Frontal cortex (tissue), 3 donors: ENCODE measurements at regions not wholly inside any gene's neighbourhood (a gene's known extent, or its start where the extent isn't known, plus 50 kb on each side); places are given as distances from the start of the nearest gene placed in this dataset.

Experiments used
- DNase-seq, 2 donors: peaks; one replicate each; pipeline ENCODE4 v3.0.0; 2012; ENCODE audit warnings: low spot score in 2 of 2
- FAIRE-seq: peaks from 2 replicates; lab custom pipeline; 2012; peaks lifted over from hg19 to GRCh38; lab: Jason Lieb, UNC
- donor health status: control.
- donor health status: control.
- donor health status: control.

DNA sequence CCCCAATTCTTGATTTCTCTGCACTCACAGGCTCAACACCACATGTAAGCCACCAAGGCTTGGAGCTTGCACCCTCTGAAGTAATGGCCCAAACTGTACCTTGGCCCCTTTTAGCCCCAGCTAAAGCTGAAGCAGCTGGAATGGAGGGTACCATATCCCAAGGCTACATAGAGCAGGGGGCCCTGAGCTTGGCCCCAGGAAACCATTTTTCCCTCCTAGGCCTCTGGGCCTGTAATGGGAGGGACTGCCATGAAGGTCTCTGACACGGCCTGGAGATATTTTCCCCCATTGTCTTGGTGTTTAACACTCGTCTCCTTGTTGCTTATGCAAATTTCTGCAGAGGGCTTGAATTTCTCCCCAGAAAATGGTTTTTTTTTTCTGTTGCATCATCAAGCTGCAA is 69.7 kb downstream of the SKA1 start:
- FAIRE-seq (no peak), DNase-seq (no peak)

DNA sequence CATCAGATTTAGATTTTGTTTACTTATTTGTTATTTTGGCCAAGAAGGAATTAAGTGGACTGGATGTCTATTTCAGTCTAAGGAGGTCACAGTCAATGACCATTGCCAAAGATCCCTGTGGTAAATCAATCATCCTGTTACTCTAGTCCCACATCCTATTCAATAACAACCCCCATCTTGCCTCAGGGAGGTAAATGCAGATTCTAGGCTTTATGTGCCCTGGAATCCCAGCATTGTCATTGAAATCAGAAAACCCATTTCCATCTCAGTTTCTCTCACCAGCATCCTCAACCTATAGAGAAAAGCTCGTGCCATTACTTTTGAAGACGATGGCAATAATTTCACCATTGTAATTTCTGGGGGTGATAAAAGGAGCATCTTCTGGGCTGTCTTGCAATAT is 71.8 kb downstream of the SKA1 start:
- no peak for DNase-seq
- FAIRE-seq: no peak

DNA sequence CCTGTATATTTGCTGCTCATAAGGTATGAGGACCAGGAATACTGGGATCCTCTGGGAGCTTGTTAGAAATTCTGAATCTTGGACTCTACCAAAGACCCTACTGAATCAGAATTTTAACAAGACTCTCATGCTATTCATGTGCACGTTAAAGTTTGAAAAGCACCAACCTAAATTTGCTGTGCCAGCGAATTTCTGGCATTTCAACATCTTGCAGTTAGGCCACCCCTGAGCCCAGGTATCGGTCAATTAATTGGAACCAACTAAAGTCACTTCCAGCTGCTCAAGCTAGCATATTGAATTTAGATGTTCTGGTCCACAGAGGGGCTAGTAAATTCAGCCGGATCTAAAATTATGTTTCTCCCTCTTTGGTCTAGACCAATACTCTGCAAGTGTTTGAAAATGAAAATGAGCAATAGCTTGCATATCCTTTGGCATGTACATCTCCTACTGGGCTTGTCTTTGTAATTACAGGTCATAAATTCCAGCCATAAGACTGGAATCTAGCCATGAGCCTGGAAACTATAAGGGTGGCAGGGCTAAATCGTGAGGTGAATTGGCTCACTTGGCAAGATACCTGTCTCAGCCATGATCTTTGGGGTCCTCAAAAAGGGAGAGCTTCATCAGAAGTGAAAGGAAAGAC is 72.4 kb downstream of the SKA1 start:
- no peak for FAIRE-seq
- DNase-seq: no peak

DNA sequence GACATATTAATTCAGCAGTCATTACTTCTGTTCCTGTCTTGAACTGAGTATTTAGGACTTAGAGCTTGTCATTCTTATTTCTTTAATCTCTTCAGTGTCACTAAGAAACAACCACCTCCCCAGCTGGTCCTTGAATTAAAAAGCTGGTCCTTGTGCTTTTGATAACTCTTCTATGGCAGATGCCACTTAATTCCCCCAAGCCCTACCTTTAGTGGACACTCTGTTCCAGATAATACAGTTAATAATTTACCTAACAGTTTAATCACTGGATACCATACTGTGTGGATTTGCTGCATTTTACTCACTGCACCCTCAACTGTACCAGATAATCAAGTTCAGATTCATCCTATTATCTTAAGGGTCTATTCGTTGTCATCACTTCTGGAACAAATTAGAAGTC is 73.1 kb downstream of the SKA1 start:
- no peak for FAIRE-seq

DNA sequence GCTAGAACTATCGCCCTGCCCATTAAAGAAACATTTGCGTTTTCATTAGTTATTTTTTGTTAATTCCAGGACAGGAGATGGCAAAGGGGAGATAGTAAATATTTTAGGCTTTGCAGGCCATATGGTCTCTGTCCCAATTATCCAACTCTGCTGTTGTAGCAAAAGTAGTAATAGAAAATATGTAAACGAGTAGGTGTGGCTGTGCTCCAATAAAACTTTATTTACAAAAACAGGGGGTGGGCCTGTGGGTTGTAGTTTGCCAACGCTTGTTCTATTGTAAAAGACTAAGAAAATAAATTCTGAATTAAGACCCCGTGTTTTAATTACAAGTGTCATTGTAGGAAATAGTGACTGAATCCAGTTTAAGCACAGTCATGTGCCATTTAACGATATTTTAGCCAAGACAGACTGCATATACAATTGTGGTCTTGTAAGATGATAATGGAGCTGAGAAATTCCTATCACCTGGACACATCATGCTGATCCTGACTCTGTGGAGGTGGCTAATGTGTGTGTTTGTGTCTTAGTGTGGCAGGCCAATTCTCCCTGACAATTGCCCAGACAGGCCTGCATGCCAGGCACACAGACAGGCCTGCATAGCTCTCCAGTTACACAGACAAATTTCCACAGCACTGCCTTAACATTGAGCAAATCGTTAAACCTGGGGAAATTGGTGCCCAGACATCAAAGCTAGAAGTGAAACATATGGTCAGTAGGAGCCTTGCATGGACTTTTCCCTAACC is 76.4 kb downstream of the SKA1 start:
- FAIRE-seq: no peak
- DNase-seq: no peak

More for the DNA sequence above, 73.1 kb downstream of the SKA1 start:
- no peak for DNase-seq

DNA sequence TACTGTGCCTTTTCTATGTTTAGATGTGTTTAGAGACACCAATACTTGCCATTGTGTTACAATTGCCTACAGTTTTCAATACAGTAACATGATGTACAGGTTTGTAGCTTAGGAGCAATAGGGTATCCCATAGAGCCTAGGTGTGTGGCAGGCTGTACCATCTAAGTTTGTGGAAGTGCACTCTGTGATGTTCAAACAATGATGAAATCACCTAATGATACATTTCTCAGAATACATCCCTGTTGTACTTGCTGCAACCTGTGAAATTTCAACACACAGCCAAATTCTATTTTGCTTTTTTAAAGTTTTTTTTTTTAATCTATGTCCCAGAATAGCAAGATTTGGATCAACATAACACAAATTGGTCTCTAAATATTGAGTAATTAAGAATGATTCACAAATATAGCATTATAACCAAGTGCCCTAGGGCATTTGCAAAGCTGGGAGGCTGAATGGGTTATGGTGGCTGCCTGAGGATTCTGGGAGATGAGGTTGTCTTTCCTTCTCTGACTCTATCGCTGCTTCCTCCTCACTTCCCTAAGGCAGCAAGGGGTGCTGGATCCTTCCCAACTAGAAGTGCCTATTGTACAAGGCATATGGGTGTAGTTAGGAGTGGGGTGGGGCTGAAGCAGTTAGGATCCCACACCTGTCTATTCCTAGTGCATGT is 78.3 kb downstream of the SKA1 start:
- DNase-seq (no peak), FAIRE-seq (no peak)

DNA sequence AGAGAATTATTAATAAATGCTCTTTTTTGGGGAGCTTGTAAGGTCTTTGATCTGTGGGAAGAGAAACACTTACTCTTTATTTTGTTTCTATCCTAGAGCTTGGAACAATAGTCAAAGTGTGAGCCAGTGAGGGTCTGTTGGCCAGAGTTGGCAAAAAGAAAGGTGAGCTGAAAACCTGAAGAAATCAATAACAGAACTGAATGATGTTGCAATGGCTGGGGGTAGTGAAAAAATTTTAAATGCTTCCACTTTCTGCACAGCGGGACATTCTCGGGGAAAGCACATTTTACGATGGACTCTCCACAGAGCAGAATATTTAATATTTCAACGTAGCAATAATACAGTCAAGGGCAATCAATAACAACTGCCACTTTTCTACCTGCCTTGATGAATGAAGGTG is 78.9 kb downstream of the SKA1 start:
- no peak for FAIRE-seq

DNA sequence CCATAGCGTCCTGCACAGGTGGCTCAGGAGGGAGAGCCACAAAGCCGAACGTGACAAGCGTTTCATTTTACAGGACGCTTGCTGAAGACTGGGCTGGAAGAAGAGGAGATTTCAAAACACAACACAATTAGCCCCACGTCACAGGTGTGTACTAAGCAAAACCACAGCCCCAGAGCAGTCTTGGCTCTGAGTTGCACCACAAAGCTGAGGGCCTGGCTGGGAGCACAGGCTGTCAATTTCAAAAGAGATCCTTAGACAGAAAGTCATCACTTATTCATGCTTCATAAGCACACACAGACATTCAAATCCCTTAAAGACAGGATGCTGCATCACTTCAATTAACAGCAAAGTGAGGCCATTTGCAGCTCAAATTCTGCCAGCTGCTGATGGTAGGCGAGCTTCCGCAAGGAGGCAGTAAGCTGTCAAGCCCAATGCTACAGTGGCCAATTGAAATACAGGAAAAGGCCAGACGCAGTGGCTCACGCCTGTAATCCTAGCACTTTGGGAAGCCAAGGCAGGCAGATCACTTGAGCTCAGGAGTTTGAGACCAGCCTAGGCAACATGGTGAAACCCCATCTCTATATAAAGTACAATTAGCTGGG is 79.6 kb downstream of the SKA1 start:
- DNase-seq (no peak), FAIRE-seq (no peak)

More for the DNA sequence above, 78.9 kb downstream of the SKA1 start:
- no peak for DNase-seq

DNA sequence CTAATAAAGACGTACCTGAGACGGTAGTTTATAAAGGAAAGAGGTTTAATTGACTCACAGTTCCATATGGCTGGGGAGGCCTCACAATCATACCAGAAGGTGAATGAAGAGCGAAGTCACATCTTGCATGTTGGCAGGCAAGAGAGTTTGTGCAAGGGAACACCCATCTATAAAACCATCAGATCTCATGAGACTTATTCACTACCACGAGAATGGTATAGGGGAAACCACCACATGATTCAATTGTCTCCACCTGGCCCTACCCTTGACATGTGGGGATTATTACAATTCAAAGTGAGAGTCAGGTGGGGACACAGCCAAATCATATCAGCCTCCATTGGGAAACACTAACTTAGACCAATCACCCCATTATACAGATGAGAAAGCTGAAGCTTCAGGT is 81.4 kb downstream of the SKA1 start:
- DNase-seq (no peak), FAIRE-seq (no peak)

DNA sequence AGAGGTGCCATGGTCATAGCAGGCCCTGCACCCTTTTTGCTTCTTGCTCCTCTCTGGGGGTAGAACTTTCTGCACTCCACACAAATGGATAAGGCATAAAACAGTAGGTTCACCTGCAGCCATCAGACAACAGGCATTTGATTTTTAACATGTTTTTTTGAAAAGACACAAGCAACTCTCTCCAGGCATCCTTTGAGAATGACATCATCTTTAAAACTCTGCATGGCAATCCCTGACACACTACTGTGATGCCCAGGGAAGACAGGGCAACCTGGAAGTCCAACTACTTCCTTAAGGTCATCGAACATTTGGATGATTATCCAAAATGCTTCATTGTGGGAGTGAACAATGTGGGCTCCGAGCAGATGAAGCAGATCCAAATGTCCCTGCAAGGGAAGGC is 82.8 kb downstream of the SKA1 start:
- FAIRE-seq (no peak), DNase-seq (no peak)

DNA sequence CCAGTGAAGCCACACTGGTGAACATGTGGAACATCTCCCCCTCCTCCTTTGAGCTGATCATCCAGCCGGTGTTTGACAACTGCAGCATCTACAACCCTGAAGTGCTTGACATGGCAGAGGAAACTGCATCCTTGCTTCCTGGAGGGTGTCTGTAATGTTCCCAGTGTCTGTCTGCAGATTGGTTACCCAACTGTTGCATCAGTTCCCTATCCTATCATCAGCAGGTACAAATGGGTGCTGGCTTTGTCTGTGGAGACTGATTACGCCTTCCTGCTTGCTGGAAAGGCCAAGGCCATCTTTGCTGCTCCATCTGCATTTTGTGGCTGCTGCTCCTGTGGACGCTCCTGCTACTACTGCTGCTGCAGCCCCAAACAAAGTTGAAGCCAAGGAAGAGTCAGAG is 83.5 kb downstream of the SKA1 start:
- DNase-seq (no peak), FAIRE-seq (no peak)

DNA sequence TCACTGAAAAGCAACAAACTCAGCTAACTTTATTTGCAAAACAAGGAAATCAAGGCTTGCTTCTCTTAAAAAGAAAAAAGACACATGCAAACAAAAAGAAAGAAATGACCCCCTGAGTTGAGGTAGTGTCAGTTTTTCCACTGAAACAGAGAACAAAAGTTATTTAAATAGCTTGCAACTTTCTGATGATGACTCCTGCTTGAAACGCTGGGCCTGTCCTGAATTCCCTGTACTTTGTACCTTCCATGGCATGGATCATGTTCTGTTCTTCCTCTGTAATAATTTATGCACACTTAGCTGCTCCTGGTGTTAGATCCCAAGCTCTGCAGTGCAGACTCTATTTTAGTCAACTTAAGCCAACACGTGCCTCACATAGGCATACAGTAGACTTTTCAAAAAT is 84.0 kb downstream of the SKA1 start:
- FAIRE-seq: no peak
- DNase-seq: no peak

DNA sequence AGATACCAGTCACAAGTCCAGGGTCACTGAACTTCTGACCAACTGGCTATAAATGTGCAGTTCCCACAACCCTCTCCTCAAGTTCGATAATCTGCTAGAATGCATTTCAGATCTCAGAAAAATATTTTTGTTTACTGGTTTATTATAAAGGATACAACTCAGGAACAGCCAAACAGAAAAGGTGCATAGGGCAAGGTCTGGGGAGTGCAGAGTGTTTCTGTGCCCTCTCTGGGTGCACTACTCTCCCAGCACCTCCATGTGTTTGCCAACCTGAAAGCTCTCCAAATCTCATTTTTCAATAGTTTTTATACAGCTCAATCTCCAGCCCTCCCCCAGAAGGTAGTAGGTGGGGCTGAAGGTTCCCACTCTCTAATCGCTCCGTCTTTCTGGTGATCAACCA is 85.2 kb downstream of the SKA1 start:
- DNase-seq: no peak
- FAIRE-seq: no peak

DNA sequence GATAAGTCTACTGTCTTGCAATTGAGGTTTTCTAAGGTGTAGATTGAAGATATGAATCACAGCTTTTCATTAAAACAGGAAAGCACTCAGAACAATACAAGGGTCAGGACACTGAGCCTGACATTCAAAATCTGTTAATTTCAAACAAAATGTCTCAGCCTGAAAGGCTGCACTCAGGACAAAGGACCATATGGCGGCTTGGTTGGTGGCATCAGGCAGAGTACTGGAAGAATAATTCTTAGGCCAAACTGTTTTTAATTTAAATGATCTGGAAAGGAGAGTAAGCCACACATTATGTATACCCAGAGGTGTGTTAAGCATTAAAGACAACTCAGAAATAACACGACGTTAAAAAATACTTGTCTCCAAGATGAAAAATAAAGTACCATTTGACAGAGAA is 85.9 kb downstream of the SKA1 start:
- no peak for FAIRE-seq

DNA sequence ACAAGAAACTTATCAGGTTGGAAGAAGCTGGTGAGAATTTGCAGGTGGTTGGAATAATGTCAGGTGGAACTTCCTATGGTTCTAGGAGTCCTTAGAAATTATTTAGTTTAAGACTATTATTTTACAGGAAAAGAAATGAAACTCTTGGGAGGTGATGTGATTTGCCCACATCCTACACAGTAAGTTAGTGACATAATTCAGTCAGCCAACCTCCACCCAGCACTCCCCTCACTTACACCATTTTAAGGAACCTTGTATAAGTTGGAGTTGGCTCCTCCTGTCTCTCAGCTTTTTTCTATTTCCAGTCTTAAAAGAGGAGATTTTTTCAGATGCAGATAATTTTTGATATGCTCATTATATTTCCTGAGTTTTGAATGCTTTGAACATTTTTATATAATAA is 86.4 kb downstream of the SKA1 start:
- FAIRE-seq (no peak), DNase-seq (no peak)

More for the DNA sequence above, 85.9 kb downstream of the SKA1 start:
- DNase-seq: no peak

DNA sequence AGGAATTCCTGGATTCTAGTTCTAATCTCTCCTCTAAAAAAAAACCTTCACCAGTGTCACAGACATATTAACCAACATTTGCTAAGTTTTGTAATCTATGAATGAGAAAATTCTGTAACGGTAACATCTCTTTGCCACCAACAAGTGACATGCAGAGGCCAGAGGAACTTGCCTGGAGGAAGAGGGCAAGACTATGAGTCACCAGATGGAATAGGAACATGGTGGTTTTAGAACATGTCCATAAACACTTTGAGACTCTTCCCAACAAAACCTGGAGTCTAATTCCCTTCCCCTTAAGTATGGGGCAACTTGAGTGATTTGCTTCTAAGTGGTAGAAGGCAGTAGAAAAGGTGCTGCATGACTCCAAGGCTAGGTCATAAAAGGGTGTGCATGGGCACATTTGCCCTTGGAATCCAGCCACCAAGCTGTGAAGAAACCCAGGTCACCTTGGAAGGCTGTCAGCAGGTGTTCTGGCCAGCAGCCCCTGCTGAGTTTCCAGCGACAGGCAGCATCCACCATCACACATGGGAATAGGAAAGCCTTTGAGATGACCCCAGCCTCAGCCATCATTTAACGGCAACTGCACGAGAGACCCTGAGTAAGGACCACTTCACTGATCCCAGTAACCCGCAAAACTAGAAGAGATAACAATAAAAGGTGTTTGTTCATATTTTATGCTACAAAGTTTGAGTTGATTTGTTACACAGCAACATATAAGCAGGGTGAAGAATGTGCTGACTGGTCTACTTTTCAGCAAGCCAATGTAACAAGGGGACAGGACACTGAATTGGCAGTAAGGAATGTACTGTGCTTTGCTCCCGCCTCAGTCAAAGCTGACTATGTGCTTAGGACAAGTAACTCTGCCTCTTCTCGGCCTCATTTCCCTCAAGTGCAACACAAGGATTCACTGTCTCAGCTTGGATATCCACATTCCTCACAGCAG is 90.6 kb downstream of the SKA1 start:
- no peak for DNase-seq
- no peak for FAIRE-seq

DNA sequence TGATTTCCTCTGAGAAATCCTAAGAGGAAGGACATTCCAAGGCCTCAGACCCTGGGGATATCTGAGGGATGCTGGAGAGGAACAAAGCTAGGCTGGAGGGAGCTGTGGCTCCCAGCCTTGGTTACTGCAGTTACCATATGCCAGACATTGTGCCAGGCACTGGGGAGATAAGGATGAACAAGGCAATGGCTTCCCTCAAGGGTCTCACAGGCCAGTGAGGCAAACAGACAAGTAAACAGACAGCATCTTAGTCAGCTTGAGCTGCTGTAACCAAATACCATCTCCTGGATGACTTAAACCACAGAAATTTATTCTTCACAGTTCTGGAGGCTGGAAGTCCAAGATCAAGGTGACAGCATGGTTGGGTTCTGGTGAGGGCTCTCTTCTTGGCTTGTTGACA is 91.8 kb downstream of the SKA1 start:
- FAIRE-seq (no peak), DNase-seq (no peak)

DNA sequence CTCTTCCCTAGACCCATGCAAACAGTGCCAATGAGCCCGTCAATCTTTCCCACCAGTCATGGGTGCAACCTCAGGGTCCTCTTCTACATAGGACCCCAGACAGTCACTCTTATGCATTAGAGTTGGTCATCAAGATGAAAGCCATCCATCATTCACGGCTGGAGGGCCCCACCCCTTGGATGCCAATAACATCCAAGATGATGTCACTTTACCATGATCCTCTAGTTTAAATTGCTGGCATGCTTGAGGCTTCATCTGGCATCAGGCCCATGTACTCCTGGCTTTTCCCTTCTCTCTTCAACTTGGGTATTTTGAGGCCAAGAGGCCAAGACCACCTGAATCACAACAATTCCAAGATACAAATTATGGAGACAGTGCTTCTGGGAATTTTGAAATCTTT is 91.1 kb upstream of the MAPK4 start:
- DNase-seq (no peak), FAIRE-seq (no peak)

DNA sequence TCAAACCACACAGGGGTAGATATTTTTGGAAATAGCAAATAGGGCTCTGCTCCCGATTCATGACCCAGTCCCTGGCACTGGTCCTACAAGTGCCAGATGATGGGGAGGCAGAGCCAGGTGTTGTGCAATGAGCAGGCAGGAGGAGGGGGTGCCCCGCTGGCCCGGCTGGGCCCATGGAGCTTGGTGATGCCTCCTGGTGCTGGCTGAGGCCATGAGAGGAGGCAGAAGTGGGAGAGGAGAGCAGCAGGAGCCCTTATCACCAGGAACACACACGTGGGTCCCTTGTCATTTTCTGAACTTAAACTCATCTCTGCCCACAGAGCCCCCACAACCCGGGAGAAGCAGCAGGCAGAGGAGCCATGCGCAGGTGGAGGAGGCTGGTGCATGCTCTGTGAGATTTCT is 90.5 kb upstream of the MAPK4 start:
- FAIRE-seq (no peak), DNase-seq (no peak)

DNA sequence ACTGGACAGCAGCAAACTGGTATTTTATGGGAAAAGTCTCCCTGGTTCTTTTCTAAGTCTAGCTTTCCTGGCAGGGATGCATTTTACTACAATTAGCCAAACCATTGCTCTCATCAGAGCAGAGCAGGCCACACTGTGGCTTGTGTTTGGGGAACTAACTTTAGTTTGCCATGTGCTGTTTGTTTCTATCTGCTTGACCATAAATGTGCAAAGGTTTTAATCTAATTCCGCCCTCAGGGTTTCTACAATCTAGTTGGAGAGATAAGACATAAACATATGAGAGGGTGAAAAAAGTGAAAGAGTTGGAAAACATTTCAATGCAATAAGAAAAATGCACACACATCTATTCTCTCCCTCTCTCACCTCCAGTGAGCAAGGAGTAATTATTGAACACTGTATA is 86.9 kb upstream of the MAPK4 start:
- no peak for FAIRE-seq
- DNase-seq: no peak
